Stimulated activated CD4-positive, alpha-beta T cell treated with anti-CD3 and anti-CD28 coated beads, Interleukin-4, amount 100 ng/mL, for 1 hour (primary cell): ENCODE measurements at regions not wholly inside any gene's neighbourhood (a gene's known extent, or its start where the extent isn't known, plus 50 kb on each side); places are given as distances from the start of the nearest gene placed in this dataset.
"Not testable (repeated sequence)": the region's sequence is repeated elsewhere in the genome, so short reads cannot be mapped to it uniquely, and the experiment has no call there.

Source experiments
- DNase-seq: peaks from one replicate; pipeline ENCODE4 v3.0.0-alpha.2; 2020

GRCh38 chr14:106610691-106611090, 1084.3 kb downstream of the TMEM121 start:
- no peak for DNase-seq

- no peak for DNase-seq
Measured at GRCh38 chr14:106613256-106613655, 1086.9 kb downstream of the TMEM121 start.

- peak; percentile 79 for DNase-seq
Measured at GRCh38 chr14:106618471-106618951, 1092.1 kb downstream of the TMEM121 start.

- no peak for DNase-seq
Measured at GRCh38 chr14:106619606-106620005, 1093.2 kb downstream of the TMEM121 start.

- no peak for DNase-seq
Measured at GRCh38 chr14:106620368-106620767, 1094.0 kb downstream of the TMEM121 start.

- DNase-seq: no peak
Measured at GRCh38 chr14:106622200-106622745, 1095.9 kb downstream of the TMEM121 start.

- DNase-seq: no peak
Measured at GRCh38 chr14:106625186-106625585, 1098.8 kb downstream of the TMEM121 start.

GRCh38 chr14:106626469-106626868, 1100.1 kb downstream of the TMEM121 start:
- DNase-seq: not testable (repeated sequence)

- peak; percentile 69 for DNase-seq
Measured at GRCh38 chr14:106626942-106627588, 1100.7 kb downstream of the TMEM121 start.

- no peak for DNase-seq
Measured at GRCh38 chr14:106631879-106632278, 1105.5 kb downstream of the TMEM121 start.

- DNase-seq: no peak
Measured at GRCh38 chr14:106633721-106634120, 1107.3 kb downstream of the TMEM121 start.

GRCh38 chr14:106635569-106635968, 1109.2 kb downstream of the TMEM121 start:
- DNase-seq: no peak

GRCh38 chr14:106638786-106639452, 1112.5 kb downstream of the TMEM121 start:
- peak; percentile 10 for DNase-seq

- DNase-seq: no peak
Measured at GRCh38 chr14:106642090-106642489, 1115.7 kb downstream of the TMEM121 start.

- DNase-seq: not testable (repeated sequence)
Measured at GRCh38 chr14:106642971-106643370, 1116.6 kb downstream of the TMEM121 start.

GRCh38 chr14:106648874-106649273, 1122.5 kb downstream of the TMEM121 start:
- not testable (repeated sequence) for DNase-seq

- no peak for DNase-seq
Measured at GRCh38 chr14:106651016-106651415, 1124.6 kb downstream of the TMEM121 start.

GRCh38 chr14:106652494-106652893, 1126.1 kb downstream of the TMEM121 start:
- no peak for DNase-seq

- DNase-seq: peak; percentile 67
Measured at GRCh38 chr14:106657460-106657859, 1131.1 kb downstream of the TMEM121 start.

GRCh38 chr14:106658066-106658860, 1131.9 kb downstream of the TMEM121 start:
- not testable (repeated sequence) for DNase-seq

- peak; percentile 41 for DNase-seq
Measured at GRCh38 chr14:106661561-106661960, 1135.2 kb downstream of the TMEM121 start.

- DNase-seq: no peak
Measured at GRCh38 chr14:106662936-106663550, 1136.7 kb downstream of the TMEM121 start.
